ENCODE measurements at regions not wholly inside any gene's neighbourhood (a gene's known extent, or its start where the extent isn't known, plus 50 kb on each side); places are given as distances from the start of the nearest gene placed in this dataset.
A peak's percentile ranks its signal among the peaks of the same experiment; 100 is the strongest.

GRCh38 chr12:112575559-112576067, 156.9 kb downstream of the PTPN11 start:
- no peak for DNase-seq (ENCODE audit: low spot score)
- TF ChIP-seq CTCF (IDR thresholded peaks at IDR 0.05; ENCODE audit: extremely low read depth, insufficient read depth, missing control alignments) = no peak
- in situ Hi-C loops (cut with MboI; ENCODE audit: low pct_unique_long_range_greater_than_20kb, low sequenced_read_pairs, unreplicated experiment) = no loop called here

GRCh38 chr12:112577473-112578329, 159.0 kb downstream of the PTPN11 start:
- TF ChIP-seq CTCF (IDR thresholded peaks at IDR 0.05; ENCODE audit: extremely low read depth, insufficient read depth, missing control alignments) = no peak
- peak; percentile 41 for DNase-seq (ENCODE audit: low spot score)
- in situ Hi-C loops (cut with MboI; ENCODE audit: low pct_unique_long_range_greater_than_20kb, low sequenced_read_pairs, unreplicated experiment) = no loop called here

GRCh38 chr12:112584266-112584722, 165.5 kb downstream of the PTPN11 start:
- no peak for TF ChIP-seq CTCF (IDR thresholded peaks at IDR 0.05; ENCODE audit: extremely low read depth, insufficient read depth, missing control alignments)
- in situ Hi-C loops (cut with MboI; ENCODE audit: low pct_unique_long_range_greater_than_20kb, low sequenced_read_pairs, unreplicated experiment) = no loop called here
- no peak for DNase-seq (ENCODE audit: low spot score)

GRCh38 chr12:112586148-112586783, 167.5 kb downstream of the PTPN11 start:
- DNase-seq (ENCODE audit: low spot score) = no peak
- in situ Hi-C loops (cut with MboI; ENCODE audit: low pct_unique_long_range_greater_than_20kb, low sequenced_read_pairs, unreplicated experiment) = no loop called here
- no peak for TF ChIP-seq CTCF (IDR thresholded peaks at IDR 0.05; ENCODE audit: extremely low read depth, insufficient read depth, missing control alignments)

- DNase-seq (ENCODE audit: low spot score) = no peak
- no peak for TF ChIP-seq CTCF (IDR thresholded peaks at IDR 0.05; ENCODE audit: extremely low read depth, insufficient read depth, missing control alignments)
- in situ Hi-C loops (cut with MboI; ENCODE audit: low pct_unique_long_range_greater_than_20kb, low sequenced_read_pairs, unreplicated experiment) = no loop called here
Observed at GRCh38 chr12:112589275-112589674, 170.5 kb downstream of the PTPN11 start.

GRCh38 chr12:112590281-112590680, 171.5 kb downstream of the PTPN11 start:
- no peak for TF ChIP-seq CTCF (IDR thresholded peaks at IDR 0.05; ENCODE audit: extremely low read depth, insufficient read depth, missing control alignments)
- no peak for DNase-seq (ENCODE audit: low spot score)
- in situ Hi-C loops (cut with MboI; ENCODE audit: low pct_unique_long_range_greater_than_20kb, low sequenced_read_pairs, unreplicated experiment) = no loop called here

All from GM13977 (cell line).